ENCODE measurements at regions not wholly inside any gene's neighbourhood (a gene's known extent, or its start where the extent isn't known, plus 50 kb on each side); places are given as distances from the start of the nearest gene placed in this dataset.

DNA sequence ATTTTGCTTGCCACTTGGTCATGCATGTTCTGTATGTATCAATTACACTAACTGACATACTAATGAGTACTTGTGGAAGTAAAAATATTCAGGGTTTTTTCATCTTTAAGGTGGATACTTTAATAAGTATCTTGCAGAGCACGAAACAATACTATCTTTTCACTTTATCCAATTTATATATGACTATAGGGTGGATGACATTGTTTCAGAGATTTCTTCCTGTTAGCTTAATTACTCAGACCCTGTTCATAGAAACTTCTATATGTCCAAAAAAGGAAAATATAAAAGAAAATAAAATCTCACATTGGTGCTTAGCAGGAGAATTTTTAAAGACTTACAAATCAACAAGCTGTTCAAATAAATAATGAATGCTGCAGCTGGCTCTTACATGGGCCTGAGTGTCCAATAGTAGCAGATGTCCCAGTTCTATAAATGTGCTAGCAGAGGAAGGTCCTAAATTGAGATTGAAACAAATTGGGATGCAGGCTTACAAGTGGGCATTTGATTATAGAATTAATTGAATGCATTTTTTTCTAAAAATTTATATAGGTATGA is 91.5 kb upstream of the THSD7A start:
- no peaks in the 10 kb centered on the region for H3K4me1 ChIP-seq (ENCODE audit: low read depth)
- no peaks in the 10 kb centered on the region for H3K9me3 ChIP-seq (ENCODE audit: low read depth)
- DNase-seq (ENCODE audit: low read depth in 1 of 2, low spot score in 1 of 2), result no peak
- H3K4me3 ChIP-seq, result no peak overlapping the region
- TF ChIP-seq, protein P1, sequence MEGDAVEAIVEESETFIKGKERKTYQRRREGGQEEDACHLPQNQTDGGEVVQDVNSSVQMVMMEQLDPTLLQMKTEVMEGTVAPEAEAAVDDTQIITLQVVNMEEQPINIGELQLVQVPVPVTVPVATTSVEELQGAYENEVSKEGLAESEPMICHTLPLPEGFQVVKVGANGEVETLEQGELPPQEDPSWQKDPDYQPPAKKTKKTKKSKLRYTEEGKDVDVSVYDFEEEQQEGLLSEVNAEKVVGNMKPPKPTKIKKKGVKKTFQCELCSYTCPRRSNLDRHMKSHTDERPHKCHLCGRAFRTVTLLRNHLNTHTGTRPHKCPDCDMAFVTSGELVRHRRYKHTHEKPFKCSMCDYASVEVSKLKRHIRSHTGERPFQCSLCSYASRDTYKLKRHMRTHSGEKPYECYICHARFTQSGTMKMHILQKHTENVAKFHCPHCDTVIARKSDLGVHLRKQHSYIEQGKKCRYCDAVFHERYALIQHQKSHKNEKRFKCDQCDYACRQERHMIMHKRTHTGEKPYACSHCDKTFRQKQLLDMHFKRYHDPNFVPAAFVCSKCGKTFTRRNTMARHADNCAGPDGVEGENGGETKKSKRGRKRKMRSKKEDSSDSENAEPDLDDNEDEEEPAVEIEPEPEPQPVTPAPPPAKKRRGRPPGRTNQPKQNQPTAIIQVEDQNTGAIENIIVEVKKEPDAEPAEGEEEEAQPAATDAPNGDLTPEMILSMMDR (IDR thresholded peaks at IDR 0.05; ENCODE audit: low read depth, low read length), result no peak
- H3K27ac ChIP-seq, result no peak overlapping the region
- no peaks in the 10 kb centered on the region for H3K36me3 ChIP-seq
- H3K27me3 ChIP-seq, result no peaks in the 10 kb centered on the region

DNA sequence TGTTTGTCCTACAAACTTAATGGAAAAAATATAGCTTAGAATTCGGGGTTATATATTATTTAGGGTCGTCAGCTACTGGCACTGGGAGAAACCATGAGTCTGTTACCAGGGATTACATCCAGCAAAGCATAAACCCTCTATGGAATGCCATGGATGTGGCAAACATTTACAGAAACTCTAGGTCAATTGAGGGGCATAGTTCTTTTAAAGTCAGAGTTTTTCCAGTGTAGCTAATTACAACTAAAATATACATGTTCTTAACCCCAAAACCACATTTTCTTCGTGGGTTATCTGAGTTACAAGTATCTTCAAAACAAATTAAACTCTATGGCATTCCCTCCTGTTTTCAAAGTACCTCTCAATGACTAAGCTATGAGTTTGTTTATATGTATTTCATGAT is 99.3 kb upstream of the THSD7A start:
- no peaks in the 10 kb centered on the region for H3K36me3 ChIP-seq
- no peak for DNase-seq (ENCODE audit: low read depth in 1 of 2, low spot score in 1 of 2)
- H3K27me3 ChIP-seq, result no peaks in the 10 kb centered on the region
- H3K4me1 ChIP-seq (ENCODE audit: low read depth), result no peaks in the 10 kb centered on the region
- TF ChIP-seq, protein P1 (IDR thresholded peaks at IDR 0.05; ENCODE audit: low read depth, low read length), result no peak
- no peak overlapping the region for H3K4me3 ChIP-seq
- H3K9me3 ChIP-seq (ENCODE audit: low read depth), result no peaks in the 10 kb centered on the region
- H3K27ac ChIP-seq, result no peak overlapping the region

DNA sequence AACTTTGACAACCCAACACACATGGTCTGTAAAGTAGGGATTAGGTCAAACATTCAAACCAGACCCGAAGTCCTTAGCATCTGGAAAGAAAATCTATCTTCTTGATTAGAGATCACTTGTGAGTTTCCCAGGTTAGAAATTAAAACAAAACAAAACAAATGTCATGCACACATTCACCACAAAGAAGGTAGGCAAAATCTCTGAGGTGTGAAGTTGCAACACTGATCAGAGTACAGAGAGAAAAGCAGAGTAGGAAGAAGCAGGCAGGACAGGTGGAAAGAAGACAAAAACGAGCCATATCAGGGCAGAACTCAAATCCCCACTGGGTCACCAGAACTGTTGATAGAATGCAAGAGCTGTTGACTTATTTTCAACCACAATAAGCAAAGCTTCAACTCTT is 102.8 kb upstream of the THSD7A start:
- DNase-seq (ENCODE audit: low read depth in 1 of 2, low spot score in 1 of 2), result no peak
- TF ChIP-seq, protein P1 (IDR thresholded peaks at IDR 0.05; ENCODE audit: low read depth, low read length), result no peak
- Histone ChIP-seq H3K9me3 (ENCODE audit: low read depth) (no peaks in the 10 kb centered on the region), H3K4me3 (no peak overlapping the region), H3K27me3 (no peaks in the 10 kb centered on the region), H3K4me1 (ENCODE audit: low read depth) (no peaks in the 10 kb centered on the region), H3K36me3 (no peaks in the 10 kb centered on the region), H3K27ac (no peak overlapping the region)

DNA sequence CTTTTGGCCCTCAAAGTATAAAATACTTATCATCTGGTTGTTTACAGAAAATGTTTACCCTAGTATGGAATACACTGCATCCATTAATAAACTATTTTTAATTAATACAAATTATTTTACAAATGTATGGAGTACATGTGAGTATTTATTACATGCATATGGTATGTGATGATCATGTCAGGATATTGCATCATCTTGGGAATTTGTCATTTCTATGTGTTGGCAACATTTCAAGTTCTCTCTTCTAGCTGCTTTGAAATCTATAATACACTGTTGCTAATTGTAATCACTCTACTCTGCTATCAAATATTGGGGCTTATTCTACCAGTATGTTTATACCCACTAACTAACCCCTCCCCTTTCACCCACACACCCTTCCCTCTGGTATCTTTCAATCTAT is 103.9 kb upstream of the THSD7A start:
- Histone ChIP-seq H3K36me3 (no peaks in the 10 kb centered on the region), H3K4me3 (no peak overlapping the region), H3K4me1 (ENCODE audit: low read depth) (no peaks in the 10 kb centered on the region), H3K27ac (no peak overlapping the region), H3K27me3 (no peaks in the 10 kb centered on the region), H3K9me3 (ENCODE audit: low read depth) (no peaks in the 10 kb centered on the region)
- DNase-seq (ENCODE audit: low read depth in 1 of 2, low spot score in 1 of 2), result no peak
- TF ChIP-seq, protein P1 (IDR thresholded peaks at IDR 0.05; ENCODE audit: low read depth, low read length), result no peak

DNA sequence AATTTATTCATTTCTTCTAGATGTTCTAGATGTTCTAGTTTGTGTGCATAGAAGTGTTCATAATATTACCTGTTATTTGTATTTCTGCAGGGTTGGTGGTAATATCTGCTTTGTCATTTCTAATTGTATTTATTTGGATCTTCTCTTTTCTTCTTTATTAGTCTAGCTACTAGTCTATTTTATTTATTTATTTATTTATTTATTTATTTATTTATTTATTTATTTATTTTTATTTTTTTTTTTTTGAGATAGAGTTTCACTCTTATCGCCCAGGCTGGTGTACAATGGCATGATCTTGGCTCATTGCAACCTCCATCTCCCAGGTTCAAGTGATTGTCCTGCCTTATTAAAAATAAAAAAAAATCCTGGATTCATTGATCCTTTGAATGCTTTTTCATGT is 114.8 kb upstream of the THSD7A start:
- Histone ChIP-seq H3K4me3 (no peak overlapping the region), H3K4me1 (ENCODE audit: low read depth) (no peaks in the 10 kb centered on the region), H3K27me3 (no peaks in the 10 kb centered on the region), H3K9me3 (ENCODE audit: low read depth) (no peaks in the 10 kb centered on the region), H3K36me3 (no peaks in the 10 kb centered on the region), H3K27ac (no peak overlapping the region)
- no peak for DNase-seq (ENCODE audit: low read depth in 1 of 2, low spot score in 1 of 2)
- TF ChIP-seq, protein P1 (IDR thresholded peaks at IDR 0.05; ENCODE audit: low read depth, low read length), result no peak

DNA sequence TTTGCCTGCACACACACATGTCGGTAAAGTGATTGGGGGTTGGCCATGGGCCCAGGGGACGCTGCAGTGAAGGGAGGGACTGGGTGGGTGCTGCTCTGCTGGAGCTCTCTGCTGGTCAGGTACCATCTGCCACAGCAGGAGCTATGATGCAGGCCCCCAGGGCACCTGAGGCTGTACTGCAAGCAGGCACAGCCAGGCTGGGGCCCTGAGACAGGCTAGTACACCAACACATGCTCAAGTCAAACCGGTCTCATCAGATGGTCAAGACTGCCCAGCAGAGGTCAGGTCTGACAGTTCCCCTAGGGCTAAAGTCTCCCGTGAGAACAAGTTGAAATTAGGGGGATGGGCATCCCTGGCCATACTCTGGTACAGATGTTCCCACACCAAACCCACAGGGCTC is 118.3 kb upstream of the THSD7A start:
- TF ChIP-seq, protein P1 (IDR thresholded peaks at IDR 0.05; ENCODE audit: low read depth, low read length), result no peak
- no peaks in the 10 kb centered on the region for H3K9me3 ChIP-seq (ENCODE audit: low read depth)
- H3K4me1 ChIP-seq (ENCODE audit: low read depth), result no peaks in the 10 kb centered on the region
- no peaks in the 10 kb centered on the region for H3K27me3 ChIP-seq
- H3K4me3 ChIP-seq, result no peak overlapping the region
- no peak for DNase-seq (ENCODE audit: low read depth in 1 of 2, low spot score in 1 of 2)
- no peak overlapping the region for H3K27ac ChIP-seq
- H3K36me3 ChIP-seq, result no peaks in the 10 kb centered on the region
